NCI-H510A treated with DMSO at 0.1 percent for 48 hours (cell line): ENCODE measurements at regions not wholly inside any gene's neighbourhood (a gene's known extent, or its start where the extent isn't known, plus 50 kb on each side); places are given as distances from the start of the nearest gene placed in this dataset.

Experiments used
- DNase-seq: peaks from one replicate; lab custom pipeline; 2025; lab: John Stamatoyannopoulos, UW

GRCh38 chr1:232248276-232248820 lies 381.6 kb downstream of the SIPA1L2 start:
- DNase-seq, result peak; percentile 64

- DNase-seq, result peak; percentile 41
These were observed 382.3 kb downstream of the SIPA1L2 start for GRCh38 chr1:232247669-232248068.

GRCh38 chr1:232244426-232244825 lies 385.5 kb downstream of the SIPA1L2 start:
- DNase-seq, result peak; percentile 50

DNA sequence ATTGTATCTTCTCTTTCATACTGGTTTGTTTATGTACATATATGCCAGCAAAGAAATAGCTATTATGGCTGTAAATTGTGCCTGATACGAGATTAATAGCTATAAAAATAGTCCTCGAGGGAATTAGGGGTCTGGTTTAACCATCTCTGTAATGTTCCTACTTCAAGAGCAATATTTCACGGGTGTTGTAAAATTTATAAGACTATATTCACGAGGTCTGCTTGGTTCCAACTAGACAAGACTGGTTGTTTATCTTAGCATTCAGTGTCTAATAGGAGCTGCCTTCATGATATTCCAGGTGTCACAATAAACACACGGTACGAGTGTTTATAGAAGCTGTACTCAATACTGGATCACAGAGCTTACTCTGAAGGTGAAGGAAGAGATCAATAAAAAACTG lies 389.9 kb downstream of the SIPA1L2 start:
- peak; percentile 70 for DNase-seq

- no peak for DNase-seq
These were observed 390.4 kb downstream of the SIPA1L2 start for GRCh38 chr1:232239522-232239921.

DNA sequence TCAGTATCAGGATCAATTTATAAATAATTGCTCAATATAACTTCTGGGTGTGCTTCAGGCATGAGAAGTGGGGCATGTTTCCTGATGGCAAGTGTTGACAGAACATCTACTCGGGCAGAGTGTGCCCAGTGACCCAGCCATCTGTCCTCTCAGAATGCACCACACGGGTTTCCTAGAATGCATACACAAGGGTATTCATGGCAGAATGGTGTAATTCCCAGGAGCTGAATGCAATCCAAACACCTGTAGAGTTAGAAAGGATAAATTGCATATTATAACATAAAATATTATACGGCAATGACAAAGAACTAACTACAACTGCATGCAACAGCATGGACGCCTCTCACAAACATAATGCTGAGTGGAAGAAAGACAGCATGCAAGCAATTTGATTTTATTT lies 391.9 kb downstream of the SIPA1L2 start:
- peak; percentile 49 for DNase-seq

DNA sequence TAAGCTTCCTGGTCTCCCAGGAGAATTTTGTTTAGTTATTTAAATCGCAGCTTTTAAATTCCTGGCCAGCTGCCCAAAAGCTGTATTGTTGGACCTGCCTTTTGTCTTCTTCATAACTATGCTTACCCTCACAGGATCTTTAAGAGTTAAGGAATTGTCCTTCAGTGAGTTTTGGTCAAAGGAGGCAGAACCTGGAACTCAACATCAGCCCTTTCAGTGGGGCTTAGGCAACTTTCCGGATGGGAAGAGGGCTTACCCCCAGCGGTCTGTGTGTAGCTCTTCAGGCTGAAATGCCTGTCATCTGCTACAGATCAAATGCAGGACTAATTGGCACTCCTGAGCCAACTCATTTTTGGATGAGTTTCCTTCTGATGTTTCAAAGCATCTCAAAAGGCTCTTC lies 402.6 kb downstream of the SIPA1L2 start:
- peak; percentile 31 for DNase-seq

GRCh38 chr1:232226197-232226712 lies 403.7 kb downstream of the SIPA1L2 start:
- peak; percentile 56 for DNase-seq

DNA sequence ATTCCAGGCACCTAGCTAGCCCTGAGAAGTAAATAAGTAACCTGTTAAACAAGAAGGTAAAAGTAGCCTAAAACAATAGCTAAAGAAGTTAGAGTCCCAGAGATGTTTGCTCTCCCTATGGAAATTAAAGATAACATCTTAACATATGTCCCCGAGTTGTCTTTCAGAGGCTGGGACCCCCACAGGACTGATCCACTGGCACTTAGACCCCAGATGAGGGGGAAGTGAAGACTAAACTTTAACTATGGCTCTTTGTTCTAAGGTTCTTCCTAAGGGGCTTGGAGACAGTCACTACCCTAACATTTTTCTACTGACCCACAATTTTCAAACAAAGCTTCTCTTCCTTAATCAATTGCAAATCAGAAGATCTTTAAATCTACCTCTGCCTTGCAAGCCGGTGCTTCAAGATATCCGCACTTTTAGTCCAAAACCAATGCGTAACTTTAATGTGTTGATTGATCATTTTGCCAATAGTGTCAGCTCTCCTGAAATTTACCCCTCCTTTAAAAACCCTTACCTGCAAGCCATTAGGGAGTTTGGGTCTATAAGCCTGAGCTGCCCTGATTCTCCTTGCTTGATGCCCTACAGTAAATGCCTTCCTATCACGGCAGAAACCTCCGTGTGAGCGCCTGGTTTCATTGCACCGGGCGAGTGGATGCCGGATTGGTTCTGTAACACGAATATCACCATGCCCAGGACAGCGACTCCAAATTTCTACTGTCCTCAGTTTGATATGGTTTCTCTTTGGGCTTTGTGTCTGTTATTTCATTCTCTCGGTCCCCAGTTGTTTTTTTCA lies 404.4 kb downstream of the SIPA1L2 start:
- no peak for DNase-seq

DNA sequence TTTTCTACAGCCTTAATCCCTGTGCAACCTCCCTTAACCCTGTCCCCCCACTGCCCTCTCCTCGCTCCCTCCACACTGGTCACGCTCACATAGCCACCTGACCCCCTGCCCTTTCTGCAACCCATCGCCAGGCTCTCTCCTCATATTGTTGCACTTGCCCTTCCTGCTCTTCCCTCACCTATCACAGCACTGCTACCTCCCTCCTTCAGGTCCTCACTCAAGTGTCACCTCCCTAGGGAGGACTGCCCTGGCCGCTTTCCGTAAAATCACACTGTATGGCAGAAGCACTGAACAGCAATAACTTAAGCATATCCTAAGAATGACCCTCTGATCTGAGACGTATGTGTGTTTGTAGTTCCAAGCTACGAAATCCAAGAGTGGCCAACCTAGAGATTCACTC lies 406.0 kb downstream of the SIPA1L2 start:
- no peak for DNase-seq

GRCh38 chr1:232223183-232223708 lies 406.7 kb downstream of the SIPA1L2 start:
- DNase-seq, result no peak

DNA sequence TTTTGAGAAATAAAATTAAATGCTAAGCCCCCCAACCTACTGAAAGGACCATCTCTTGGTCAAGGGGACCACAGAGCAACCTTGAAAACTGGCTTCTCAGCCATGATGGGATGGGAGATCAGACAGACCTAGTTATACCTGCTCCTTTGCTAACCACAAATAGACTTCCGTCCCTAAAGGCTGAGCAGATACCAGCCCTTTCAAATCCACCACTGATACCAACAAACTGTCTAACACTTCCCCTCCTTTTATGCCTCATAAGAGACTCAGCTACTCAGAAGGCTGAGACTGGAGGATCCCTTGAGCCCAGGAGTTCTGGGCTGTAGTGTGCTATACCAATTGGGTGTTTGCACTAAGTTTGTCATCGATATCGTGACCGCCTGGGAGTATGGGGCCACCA lies 407.3 kb downstream of the SIPA1L2 start:
- no peak for DNase-seq

- DNase-seq, result no peak
These were observed 408.0 kb downstream of the SIPA1L2 start for GRCh38 chr1:232221802-232222499.

DNA sequence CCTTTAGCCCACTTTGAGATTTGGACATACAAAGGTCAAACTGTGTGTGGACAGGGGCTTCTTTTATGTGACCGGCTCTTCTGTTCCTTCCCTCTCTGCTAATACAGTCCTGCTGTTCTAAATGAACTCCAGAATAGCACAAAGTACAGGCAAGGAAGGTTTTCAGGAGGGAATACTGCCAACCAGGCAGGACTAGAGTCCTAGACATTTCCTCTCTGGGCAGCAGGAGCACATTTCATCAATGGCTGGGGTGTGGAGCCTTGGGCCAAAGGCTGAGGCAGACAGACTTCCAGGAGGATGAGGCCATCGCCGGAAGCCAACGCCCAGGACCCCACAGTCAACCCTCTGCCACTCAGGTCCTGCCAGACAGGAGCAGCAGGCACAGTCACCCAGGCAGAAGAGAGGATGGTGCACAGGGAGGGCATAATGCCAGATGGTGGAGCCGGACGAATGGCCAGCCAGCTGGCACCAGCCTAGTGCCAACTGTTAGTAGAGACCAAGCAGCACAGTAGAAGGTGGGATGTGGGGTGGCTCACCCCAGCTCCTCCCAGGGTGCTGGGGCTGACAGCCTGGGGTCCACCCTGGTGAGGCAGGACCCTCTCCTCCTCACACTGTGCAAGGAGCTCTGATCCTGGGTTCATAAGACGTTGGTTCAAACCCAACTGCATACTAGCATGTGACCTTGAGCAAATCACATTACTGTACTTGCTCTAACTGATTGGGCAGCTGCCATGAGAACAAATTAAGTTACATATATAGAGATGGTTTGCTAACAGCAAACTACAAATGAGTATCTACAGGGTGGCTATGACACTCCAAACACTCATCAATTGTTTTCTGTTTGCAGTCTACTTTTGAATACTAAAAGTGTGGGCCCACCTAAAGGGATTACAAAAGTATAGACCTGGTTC lies 410.7 kb downstream of the SIPA1L2 start:
- DNase-seq, result no peak

DNA sequence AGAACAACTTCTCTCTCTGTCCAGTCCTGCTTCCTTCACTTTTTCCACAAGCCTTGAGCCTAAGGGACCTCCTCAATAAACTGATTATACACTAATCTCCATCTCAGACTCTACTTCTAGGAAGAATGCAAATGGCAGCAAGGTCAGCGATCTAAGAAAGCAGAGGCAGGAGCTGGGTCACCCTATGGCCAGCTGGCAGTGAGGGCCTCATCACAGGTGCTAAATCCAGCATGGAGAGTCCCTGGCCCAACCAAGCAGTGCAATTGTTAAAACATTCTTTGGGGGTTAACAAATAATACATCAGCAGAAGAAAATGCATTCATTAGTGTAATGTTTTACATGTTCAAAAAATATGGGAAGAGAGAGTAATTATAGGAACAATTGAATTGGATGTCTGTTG lies 416.0 kb downstream of the SIPA1L2 start:
- no peak for DNase-seq

- DNase-seq, result no peak
These were observed 417.7 kb downstream of the SIPA1L2 start for GRCh38 chr1:232212253-232212652.

GRCh38 chr1:232211149-232211548 lies 418.8 kb downstream of the SIPA1L2 start:
- no peak for DNase-seq

DNA sequence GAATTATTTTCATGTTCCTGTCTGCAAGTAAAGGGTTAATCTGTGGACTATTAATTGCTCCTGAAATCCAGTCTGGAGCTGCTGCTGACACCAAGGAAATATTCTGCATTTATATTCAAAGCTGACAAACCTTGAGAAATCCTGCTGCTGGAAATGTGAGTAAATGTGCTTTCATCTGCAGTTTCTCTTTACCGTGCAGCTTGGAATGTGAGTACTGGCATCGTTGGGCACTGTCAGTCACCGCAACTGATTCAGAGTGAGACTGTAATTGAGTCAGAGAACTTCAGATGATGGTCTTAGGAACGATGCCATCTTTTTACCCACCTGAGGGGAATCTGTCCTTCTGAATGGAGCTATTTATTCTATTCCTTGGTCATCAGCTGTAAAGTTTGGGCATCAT lies 420.6 kb downstream of the SIPA1L2 start:
- no peak for DNase-seq

GRCh38 chr1:232207073-232207866 lies 422.7 kb downstream of the SIPA1L2 start:
- peak; percentile 70 for DNase-seq

DNA sequence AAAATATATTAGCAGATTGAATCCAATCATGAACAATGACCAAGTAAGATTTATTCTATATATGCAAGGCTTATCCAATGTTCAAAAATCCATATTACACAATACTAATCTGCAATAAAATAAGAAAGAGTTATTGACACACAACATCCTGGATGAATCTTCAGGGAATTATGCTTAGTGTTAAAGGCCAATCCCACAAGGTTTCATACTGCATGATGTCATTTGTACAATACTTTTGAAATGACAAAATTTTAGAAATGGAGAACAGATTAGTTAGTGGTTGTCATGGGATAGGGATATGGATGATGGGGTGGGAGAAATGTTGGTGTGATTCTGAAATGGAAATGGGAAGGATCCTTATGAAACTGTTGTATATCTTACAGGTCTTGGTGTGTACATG lies 425.7 kb downstream of the SIPA1L2 start:
- DNase-seq, result no peak

DNA sequence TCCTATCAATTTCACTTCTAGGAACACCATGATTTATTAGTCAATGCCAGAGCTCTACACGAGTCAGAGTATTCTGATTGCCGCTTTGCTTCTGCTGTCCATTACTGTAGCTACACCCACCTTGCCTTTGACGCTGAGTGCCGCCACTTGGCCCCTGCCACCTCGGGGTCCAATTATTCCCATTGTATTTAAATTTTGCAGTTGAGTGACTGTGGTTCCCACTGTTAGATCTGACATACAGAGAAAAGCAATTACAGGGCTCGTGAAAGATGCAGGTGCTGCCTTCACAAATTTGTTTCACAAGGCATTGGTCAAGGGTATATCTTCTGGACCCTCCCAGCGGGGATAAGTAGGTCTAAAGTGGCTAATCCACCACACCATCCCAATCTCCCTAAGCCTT lies 428.9 kb downstream of the SIPA1L2 start:
- DNase-seq, result no peak
